GM18858 (cell line): ENCODE measurements at regions not wholly inside any gene's neighbourhood (a gene's known extent, or its start where the extent isn't known, plus 50 kb on each side); places are given as distances from the start of the nearest gene placed in this dataset.
"Not testable (repeated sequence)": the region's sequence is repeated elsewhere in the genome, so short reads cannot be mapped to it uniquely, and the experiment has no call there.

Source experiments
- ATAC-seq: cut with Tn5 transposase; IDR thresholded peaks from one replicate; pipeline ENCODE4 v1.9.1; 2021; ENCODE audit not compliant: unreplicated experiment

GRCh38 chr5:66411701-66412100 lies 184.5 kb upstream of the MAST4 start:
- ATAC-seq = no peak

- no peak for ATAC-seq
Observed at GRCh38 chr5:66413931-66414330, 182.3 kb upstream of the MAST4 start.

- ATAC-seq = no peak
Observed at GRCh38 chr5:66415208-66415607, 181.0 kb upstream of the MAST4 start.

DNA sequence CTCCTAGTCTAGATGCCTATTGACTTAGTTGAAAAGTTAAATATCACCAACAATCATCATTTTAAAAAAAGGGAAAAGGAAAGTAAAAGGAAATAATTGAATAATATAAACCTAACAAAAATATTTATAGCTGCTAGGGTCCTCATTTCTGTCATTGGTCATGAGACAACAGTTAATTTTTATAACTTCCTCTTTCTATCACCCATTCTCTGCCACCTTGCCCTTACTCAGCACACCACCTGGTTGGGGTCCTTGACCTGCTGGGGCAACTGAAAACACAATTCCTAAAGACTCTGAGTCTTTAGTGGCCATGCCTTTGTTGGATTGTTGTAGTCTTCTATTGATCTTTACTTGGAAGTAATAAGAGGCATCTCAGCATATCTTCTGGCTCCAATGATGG lies 179.5 kb upstream of the MAST4 start:
- no peak for ATAC-seq

GRCh38 chr5:66417781-66418180 lies 178.4 kb upstream of the MAST4 start:
- ATAC-seq = no peak

DNA sequence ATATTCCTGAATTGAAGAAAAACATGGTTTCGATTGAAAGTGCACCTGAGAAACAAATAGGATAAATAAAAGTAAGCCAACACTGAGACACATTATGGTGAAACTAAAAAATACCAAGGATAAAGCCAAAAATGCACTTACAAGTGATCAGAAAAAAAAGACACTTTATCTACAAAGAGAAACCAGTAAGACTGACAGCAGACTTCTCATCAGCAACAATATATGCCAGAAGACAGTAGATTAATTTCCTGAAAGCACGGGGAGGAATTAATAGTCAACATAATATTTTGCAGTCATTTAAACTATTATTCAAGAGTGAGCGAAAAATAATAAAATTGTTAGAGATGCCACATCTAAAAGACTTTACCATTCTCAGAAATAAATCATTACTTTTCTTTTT lies 172.7 kb upstream of the MAST4 start:
- ATAC-seq = no peak

GRCh38 chr5:66425842-66426241 lies 170.4 kb upstream of the MAST4 start:
- ATAC-seq = no peak

GRCh38 chr5:66426259-66427138 lies 169.7 kb upstream of the MAST4 start:
- ATAC-seq = no peak

DNA sequence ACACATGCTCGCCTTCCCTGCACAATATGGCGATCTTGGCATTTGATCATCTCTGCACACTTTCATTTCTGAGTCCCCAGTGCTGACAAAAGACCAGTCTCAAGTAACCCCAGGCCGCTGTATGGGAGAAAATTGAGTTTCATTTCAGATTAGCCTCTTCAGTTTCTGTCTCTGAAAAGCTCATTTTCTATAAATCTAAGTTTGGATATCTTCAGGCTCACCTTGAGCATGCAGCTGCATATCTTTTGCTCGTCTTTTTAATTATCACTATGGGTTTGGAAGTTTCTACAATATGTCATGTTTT lies 169.1 kb upstream of the MAST4 start:
- ATAC-seq = no peak

GRCh38 chr5:66436721-66437120 lies 159.5 kb upstream of the MAST4 start:
- ATAC-seq = no peak

- no peak for ATAC-seq
Observed at GRCh38 chr5:66438087-66438486, 158.1 kb upstream of the MAST4 start.

DNA sequence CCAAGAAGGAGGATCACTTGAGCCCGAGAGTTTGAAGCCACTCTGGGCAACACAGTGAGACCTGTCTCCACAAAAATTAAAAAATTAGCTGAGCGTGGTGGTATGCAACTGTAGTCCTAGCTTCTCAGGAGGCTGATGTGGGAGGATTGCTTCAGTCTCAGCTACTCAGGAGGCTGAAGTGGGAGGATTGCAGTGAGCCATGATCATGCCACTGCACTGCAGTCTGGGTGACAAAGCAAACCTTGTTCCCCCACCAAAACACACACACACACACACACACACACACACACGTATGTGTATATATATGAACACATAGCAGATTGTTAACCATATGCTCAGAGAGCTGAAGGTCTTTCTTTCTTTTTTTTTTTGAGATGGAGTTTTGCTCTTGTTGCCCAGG lies 157.5 kb upstream of the MAST4 start:
- ATAC-seq = no peak

DNA sequence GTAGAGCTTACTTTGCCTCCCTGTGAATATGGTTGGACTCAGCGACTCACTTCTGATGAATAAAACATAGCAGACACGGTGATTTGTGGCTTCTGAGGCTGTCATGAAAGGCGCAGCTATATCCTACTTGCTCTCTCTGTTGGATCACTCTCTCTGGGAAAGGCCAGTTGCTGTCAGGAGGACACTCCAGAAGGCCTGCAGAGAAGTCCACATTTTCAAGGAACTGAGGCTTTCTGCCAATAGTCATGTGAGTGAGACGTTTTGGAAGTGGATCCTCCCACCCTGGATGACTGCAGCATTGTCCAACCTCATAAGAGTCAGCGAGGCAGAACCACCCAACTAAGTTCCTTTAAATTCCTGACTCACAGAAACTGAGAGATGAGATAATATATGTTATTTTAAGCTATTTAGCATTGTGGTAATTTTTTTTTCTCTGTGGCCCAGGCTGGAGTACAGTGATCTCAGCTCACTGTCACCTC lies 156.0 kb upstream of the MAST4 start:
- ATAC-seq = no peak

DNA sequence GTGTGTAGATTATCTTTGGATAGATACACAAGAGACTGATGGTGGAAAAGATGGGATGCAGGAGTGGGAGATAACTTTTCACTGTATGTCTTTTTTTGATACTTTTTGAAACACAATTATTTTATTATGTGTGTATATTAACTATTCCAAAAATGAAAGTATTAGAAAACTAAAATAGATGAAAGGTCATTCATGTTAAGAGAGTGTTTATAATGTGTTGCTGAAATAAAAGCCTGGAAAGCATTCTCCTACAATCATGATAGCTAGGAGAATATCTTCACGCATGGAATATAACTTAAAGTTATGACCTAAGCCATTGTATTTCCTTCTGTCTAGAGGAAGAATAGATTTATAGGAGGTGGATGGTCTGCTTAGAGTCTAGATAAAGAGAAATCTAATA lies 154.8 kb upstream of the MAST4 start:
- ATAC-seq = no peak

- no peak for ATAC-seq
Observed at GRCh38 chr5:66442951-66443445, 153.2 kb upstream of the MAST4 start.

- ATAC-seq = no peak
Observed at GRCh38 chr5:66443462-66444130, 152.6 kb upstream of the MAST4 start.

DNA sequence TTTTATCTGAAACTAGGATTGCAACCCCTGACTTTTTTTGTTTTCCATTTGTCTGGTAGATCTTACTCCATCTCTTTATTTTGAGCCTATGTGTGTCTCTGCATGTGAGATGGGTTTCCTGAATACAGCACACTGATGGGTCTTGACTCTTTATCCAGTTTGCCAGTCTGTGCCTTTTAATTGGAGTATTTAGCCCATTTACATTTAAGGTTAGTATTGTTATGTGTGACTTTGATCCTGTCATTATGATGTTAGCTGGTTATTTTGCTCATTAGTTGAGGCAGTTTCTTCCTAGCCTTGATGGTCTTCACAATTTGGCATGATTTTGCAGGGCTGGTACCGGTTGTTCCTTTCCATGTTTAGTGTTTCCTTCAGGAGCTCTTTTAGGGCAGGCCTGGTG lies 148.1 kb upstream of the MAST4 start:
- ATAC-seq = not testable (repeated sequence)

GRCh38 chr5:66450237-66450636 lies 146.0 kb upstream of the MAST4 start:
- ATAC-seq = no peak

GRCh38 chr5:66450988-66451387 lies 145.2 kb upstream of the MAST4 start:
- no peak for ATAC-seq

- no peak for ATAC-seq
Observed at GRCh38 chr5:66452109-66452508, 144.1 kb upstream of the MAST4 start.

- ATAC-seq = no peak
Observed at GRCh38 chr5:66454186-66455078, 141.8 kb upstream of the MAST4 start.
